ENCODE measurements at regions not wholly inside any gene's neighbourhood (a gene's known extent, or its start where the extent isn't known, plus 50 kb on each side); places are given as distances from the start of the nearest gene placed in this dataset.
A peak's percentile ranks its signal among the peaks of the same experiment; 100 is the strongest.

- no peak for DNase-seq
Measured at GRCh38 chrX:14164828-14165227, 135.1 kb upstream of the GEMIN8 start.

GRCh38 chrX:14125462-14125861, 95.8 kb upstream of the GEMIN8 start:
- no peak for DNase-seq

GRCh38 chrX:14124562-14124961, 94.9 kb upstream of the GEMIN8 start:
- no peak for DNase-seq

GRCh38 chrX:14095702-14096101, 66.0 kb upstream of the GEMIN8 start:
- peak; percentile 40 for DNase-seq

- DNase-seq = no peak
Measured at GRCh38 chrX:14094191-14094590, 64.5 kb upstream of the GEMIN8 start.

- no peak for DNase-seq
Measured at GRCh38 chrX:14084466-14084865, 54.8 kb upstream of the GEMIN8 start.

- no peak for DNase-seq
Measured at GRCh38 chrX:14083783-14084182, 54.1 kb upstream of the GEMIN8 start.

- DNase-seq = no peak
Measured at GRCh38 chrX:14079891-14080430, 50.3 kb upstream of the GEMIN8 start.
